Stimulated activated CD4-positive, alpha-beta T cell treated with anti-CD3 and anti-CD28 coated beads, Interleukin-15, amount 100 ng/mL, for 24 hours (primary cell): ENCODE measurements at regions not wholly inside any gene's neighbourhood (a gene's known extent, or its start where the extent isn't known, plus 50 kb on each side); places are given as distances from the start of the nearest gene placed in this dataset.

Experiments used
- DNase-seq: peaks from one replicate; pipeline ENCODE4 v3.0.0-alpha.2; 2020

- no peak for DNase-seq
Observed at GRCh38 chr3:177647876-177648275, 450.6 kb upstream of the TBL1XR1 start.

DNA sequence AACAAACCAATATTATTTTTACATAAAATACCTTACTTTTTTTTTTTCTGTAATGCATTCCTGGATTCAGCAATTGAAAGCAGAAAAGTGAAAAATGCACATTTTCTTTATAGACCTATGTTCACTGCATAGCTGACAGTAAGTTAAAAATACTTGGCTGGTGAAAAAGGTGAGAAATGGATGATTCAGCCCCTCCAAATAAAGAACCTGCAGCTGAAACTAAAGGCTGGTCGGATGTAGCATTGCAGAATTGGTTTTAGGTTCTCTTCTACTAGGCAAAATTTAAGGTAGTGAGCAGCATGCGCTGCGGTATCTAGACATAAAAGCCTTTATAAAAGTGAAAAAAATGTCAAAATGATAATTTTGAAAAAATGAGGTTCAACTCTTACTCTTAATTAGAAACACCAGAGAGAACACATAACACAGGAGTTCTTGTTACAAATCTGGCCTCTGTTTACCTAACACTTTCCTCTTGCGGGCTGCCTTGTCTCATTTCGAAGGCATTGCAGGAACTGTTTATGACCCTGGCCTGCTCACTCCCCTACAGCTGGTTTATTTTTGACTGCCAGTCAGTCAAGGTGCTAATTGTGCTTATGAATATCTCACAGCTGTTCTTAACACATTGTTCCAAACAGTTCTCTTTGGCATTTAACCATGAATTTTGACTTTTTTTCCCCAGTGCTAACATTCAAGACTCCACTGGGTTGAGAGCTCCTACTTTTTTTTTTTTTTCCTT, 455.4 kb upstream of the TBL1XR1 start:
- DNase-seq = no peak

DNA sequence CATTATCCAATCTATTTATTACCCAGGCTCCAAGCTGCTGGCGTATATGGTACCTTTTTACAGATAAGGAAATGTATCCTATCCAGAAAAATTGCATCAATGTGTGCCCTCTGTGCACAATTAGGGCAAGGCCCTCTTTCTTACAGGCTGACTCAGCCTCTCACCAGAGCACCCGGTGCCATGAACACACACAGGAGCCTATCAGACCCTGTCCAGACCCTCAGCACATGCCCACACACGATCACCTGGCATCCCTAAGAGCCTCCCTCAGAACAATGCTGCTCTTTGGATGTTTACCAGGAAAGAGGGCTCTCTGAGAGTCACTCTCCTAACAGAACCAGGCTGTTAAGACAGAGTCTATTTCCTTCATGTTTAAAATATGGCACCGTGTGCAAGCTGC, 460.0 kb upstream of the TBL1XR1 start:
- DNase-seq = no peak

GRCh38 chr3:177658354-177658753, 461.1 kb upstream of the TBL1XR1 start:
- no peak for DNase-seq

- DNase-seq = peak; percentile 27
Observed at GRCh38 chr3:177664380-177665103, 467.3 kb upstream of the TBL1XR1 start.

DNA sequence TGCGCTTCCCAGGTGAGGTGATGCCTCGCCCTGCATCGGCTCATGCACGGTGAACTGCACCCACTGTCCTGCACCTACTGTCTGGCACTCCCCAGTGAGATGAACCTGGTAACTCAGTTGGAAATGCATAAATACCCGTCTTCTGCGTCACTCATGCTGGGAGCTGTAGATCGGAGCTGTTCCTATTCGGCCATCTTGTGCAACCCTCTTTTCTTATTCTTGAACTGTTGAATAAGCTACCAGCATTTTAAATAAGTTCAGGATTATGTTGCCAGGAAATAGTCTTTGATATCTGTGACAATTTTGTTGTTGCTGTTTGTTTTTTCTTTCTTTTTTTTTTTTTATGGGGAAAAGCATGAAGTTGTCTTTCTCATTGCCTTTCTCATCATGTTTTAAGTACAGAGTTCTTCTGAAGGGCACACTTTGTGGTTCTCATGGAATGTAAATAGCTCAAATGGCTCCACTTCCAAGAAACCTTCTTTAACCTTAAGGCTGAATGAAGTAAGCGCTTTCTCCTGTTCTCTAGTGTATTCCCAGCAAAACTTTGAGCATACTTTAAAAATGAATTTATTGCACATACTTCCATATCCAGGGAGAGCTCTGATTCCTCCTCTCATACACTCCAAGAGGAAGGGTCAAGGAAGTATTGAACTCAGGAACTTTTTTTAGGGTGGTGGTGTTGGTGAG, 468.0 kb upstream of the TBL1XR1 start:
- DNase-seq = no peak

DNA sequence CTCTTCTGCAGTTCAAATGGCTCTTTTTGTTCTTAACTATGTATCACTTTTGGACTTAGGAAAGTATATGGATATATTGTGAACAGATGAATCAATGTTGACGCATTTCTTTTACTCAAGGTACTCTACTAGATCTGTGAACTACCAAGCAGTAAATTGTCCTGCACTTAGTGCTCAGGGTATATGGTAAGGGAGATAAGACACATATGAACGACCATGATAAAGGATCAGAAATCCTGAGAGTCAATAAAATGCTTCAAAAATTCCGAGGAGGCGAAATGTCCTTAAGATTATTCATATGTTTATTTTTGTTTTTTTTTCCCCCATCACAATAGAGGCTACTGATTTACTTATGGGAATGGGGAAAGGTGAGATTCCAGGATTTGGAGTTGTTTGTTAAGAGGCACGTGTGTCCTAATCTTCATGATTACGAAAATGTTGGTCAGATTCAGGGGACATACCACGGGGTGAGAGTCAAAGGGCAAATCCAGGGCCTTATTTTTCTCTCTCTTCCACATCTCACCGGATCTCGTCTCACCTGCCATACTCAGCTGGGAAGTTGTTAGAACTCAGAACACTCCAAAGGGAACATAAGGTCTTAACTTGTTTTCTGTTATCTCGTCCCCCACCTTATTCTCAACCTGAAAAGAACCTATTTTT, 475.1 kb upstream of the TBL1XR1 start:
- no peak for DNase-seq

DNA sequence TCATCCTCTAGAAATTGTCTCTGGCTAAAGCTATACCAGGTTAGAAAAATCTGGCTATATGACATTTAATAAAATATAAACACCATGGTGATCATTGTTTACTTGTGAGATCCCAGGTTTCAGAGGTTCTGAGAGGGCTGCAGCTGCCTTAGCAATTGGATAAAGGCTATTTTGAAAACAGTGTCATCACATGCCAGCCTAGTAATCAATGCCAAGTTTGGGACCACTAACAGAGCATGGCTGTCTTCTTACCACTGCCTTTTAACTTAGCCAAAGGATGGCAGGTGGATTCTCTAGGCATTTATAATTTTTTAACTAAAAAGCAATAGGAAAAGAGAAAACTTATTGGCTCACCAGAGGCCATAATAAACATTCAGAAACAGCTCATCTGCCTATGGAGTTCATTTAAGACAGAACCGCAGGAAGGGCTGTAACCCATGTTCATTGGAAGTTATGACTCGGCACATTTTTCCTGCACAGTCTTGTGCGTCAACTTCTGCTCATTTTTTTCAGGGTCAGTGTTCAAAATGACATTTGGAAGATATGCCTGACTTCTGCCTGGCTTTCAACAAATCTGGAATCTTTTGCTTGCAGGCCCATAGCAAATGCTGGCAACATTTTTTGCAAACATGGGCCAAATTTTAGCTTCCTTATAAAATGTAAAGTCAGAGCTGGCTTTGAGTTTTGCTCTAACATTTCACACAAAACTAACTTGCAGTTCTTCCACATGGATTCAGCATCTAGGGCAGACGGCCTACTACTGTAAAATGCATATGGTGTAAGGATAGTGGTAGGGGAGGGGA, 476.0 kb upstream of the TBL1XR1 start:
- DNase-seq = no peak

DNA sequence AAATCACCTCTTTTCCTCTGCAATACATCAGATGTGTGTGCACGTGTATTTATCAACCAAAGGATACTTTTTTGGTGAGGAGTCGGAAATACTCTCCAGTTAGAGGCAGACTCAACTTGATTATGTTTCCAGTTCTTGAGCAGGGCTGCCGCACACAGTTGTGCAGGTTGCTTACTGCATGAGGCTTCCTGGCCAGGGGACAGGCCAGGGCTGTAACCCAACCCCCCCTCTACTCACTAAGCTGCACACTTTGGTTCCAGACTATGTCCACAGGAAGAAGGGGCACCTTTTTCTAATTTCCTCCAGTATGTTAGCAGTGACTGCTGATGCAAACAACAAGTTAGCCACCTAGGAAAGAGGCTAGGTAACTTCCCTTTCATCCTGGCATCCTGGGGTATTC, 476.9 kb upstream of the TBL1XR1 start:
- DNase-seq = no peak

DNA sequence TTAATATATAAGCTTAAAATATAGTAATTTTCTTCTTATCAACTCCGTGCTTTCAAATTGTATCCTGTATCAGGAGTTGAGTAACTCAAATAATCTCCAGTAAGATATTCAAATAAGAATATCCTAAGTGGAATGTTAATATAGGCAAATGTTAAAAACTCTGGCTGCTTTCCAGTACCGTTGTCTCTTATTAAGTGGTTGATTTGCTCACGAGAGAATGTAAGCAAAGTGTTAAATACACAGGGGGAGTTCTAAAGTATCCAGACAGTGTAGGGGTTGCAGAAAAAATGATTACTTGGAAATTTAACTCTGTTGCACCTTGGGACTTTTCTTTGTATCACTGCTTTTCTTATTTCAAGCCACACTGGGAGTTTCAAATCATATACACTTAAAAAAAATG, 478.9 kb upstream of the TBL1XR1 start:
- DNase-seq = no peak

GRCh38 chr3:177676947-177677587, 479.8 kb upstream of the TBL1XR1 start:
- no peak for DNase-seq

GRCh38 chr3:177679568-177680471, 482.5 kb upstream of the TBL1XR1 start:
- DNase-seq = peak; percentile 51

GRCh38 chr3:177680472-177680821, 483.2 kb upstream of the TBL1XR1 start:
- DNase-seq = no peak

GRCh38 chr3:177681156-177681555, 483.9 kb upstream of the TBL1XR1 start:
- no peak for DNase-seq

DNA sequence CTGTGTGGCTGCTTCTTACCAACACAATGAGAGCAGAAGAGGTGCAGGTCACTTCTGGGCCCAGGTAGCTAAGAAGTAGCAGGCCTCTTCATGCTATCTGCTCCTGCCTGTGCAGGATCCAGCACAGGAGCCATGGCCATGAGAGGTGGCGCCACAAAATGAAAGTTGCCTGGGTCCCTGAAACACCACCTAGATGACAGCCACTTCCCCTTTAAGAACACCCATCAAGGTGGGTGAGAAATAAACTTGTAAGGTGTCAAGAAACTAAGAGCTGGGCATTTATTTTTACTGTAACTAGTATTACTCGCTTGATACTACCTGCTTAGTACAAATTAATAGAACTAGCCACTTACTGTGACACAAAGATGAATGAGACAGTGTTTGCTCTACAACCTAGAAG, 484.6 kb upstream of the TBL1XR1 start:
- DNase-seq = no peak

DNA sequence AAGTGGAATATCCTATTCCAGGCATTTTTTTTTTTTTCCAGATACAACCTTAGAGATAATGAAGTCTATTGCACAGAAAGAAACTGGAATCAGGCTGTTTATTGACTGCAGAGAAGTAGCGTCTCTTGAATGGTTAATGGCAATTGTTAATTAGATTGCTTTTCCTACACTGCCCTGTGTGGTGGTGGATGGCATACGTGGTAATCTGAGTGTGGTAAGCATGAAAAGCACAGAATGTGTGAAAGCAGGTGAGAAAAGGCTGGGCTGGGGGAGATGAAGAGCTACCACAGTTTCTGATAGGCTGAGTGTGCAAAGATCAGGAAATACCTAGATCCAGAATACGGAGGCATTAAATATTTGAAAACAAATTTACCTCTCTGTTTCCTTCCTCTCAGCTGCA, 486.3 kb upstream of the TBL1XR1 start:
- DNase-seq = no peak

DNA sequence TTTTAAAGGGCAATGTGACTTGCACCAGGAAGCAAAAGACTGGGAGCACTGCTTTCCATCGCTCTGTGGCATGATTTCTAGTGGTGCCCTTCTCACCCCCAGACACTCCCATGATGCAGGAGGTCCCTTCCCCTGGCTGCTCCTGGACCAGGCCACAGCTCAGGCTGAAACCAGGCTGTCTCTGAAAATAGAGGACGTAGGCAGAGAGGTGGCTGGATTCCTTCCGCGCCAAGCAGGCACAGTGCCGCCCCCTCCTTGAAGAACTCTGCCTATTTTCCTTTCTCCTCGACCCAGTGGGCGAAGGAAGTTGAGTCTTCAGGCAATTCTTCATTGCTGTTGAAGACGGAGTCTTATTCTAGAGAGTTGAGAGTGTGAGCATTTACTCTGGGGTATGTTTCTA, 489.4 kb upstream of the TBL1XR1 start:
- no peak for DNase-seq

DNA sequence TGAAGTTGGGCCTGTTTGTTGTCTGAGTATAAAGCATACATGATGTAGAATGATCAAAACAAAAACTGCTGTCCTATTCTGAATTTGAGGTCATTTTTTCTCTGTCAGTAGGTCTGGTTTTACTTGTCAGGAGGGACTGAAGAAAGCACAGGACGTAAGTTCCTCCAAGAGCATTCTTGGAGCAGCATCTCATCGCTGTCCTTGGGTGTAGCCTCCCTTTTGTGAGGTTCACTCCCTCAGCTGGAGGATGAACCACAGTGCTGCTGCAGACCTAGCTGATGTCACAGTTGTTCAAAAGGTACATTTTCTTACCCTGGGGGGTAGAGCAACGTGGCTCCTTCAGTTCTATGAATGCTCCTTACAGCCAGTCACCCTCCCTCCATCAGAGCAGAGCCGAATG, 490.0 kb upstream of the TBL1XR1 start:
- DNase-seq = no peak

- no peak for DNase-seq
Observed at GRCh38 chr3:177688152-177688551, 490.9 kb upstream of the TBL1XR1 start.

DNA sequence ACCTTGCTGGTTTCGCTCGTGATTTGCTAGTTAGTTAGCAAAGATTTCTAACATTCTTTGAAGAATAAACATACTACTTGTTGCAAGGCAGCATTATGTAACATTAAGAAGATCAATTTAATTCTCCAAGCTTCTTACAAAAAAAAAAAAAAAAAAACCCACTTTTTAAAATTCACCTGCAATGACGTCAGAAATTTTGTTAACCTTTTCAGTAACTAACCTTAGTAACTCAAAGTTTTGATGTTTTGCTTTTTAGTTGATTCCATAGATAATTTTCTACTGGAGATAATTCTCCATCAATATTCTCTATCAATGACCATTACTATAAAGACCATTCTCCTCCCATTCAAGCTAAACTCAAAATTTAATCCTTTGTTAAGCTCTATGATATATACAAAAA, 491.8 kb upstream of the TBL1XR1 start:
- no peak for DNase-seq

GRCh38 chr3:177689869-177690268, 492.6 kb upstream of the TBL1XR1 start:
- no peak for DNase-seq
